GM21576 (cell line): ENCODE measurements at regions not wholly inside any gene's neighbourhood (a gene's known extent, or its start where the extent isn't known, plus 50 kb on each side); places are given as distances from the start of the nearest gene placed in this dataset.
"Not testable (repeated sequence)": the region's sequence is repeated elsewhere in the genome, so short reads cannot be mapped to it uniquely, and the experiment has no call there.

Experiments used
- ATAC-seq: cut with Tn5 transposase; IDR thresholded peaks from one replicate; pipeline ENCODE4 v1.9.1; 2021; ENCODE audit warnings: mild to moderate bottlenecking, moderate library complexity; ENCODE audit not compliant: unreplicated experiment

- ATAC-seq = no peak
These were observed 551.2 kb upstream of the ANKRD30A start for GRCh38 chr10:36574207-36574606.

DNA sequence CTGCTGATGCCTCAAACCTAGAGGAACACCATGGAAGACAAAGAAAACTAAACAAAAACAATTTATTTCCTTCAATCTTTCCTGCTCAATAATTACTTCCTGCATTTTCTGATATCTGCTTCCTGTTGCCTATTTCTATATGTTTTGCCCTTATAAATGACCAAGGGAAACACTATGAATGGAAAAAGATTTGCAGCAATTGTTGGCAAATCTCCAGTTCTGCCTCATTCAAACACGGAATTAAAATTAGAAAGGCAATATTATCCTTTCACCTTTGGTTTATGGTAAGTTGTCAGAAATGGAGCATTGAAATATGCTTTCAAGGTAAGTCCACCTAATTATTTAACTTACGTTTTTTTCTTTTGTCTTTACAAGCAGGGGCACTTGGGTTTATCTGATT lies 552.2 kb upstream of the ANKRD30A start:
- no peak for ATAC-seq

DNA sequence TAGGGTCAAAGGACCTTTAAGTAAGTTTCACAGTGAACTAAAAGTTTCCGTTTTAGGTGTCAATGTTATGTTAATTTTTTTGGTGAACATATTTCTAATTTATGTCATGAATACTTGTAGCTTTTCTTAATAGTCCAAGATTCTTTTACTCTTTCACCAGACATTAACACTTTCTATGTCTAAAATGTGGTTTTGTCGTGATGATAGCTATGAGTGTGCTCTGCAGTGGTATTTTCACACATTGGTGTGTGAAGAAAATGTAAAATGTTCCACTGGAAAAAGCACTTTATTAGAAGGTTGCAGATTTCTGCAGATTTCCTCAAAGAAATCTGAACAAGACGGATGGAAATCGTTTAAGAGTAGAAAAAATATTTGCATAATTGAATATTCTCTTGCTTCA lies 561.0 kb upstream of the ANKRD30A start:
- ATAC-seq = no peak

DNA sequence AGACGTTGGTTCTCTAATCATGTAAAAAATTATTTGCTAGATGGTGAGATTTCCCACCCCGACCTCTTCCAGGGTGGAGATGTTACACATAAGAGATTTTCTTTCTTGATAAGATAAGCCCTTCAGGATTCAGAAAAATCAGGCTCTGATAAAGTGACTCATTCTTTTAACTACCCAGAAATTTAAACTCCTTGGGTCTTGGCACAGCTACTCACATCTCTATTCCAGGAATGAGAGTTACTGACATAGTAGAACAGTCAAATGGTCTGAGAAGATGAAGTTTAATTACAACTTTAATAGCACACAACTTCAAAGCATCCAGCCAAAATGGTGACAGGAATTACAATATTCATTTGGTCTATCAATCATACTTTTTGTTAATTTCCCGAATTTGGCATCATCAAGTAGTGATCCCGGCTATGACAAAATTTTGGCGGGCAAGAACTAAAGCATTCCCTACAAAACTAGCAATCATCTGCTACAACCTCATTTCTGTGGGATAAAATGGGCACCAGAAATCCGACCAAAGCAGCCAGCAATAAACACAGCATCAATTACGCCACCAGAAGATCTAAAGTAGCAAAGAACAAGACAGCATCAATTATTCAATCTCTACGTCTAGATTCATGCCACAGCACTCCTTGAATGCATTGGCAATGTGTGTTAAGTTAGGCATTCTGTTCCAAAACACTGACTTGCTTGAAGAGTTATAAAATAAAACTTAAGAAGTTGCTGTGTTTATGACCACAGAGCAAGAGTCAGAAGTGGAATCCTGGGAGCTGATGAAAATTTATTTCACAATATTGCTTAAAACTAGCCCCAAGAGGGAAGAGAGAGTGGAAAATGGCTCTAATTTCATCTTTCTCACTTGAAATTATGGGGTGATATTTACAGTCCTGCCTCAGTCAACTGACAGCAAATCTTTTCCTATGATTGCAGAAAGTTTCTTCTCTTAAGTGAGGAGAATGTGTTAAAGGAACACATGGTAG lies 565.7 kb upstream of the ANKRD30A start:
- ATAC-seq = no peak

- no peak for ATAC-seq
These were observed 568.9 kb upstream of the ANKRD30A start for GRCh38 chr10:36556468-36556867.

DNA sequence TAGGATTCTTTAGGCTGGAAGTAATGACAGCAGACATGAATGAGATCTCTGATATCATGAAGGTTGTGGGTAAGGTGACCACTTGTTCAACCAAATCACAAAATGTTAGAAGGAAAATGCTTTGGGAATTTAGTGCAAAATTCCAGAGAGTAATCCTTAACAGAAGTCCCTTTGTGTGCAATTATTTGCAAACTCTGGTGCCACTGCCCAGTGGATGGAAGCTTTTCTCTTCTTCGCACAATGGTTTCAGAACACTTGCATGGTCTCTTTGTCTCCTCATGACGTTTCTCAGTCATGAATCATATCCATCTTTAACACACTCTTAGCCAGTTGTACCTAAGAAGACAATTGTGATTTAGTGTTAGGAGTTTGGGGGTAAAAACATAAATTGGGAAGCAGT lies 570.4 kb upstream of the ANKRD30A start:
- ATAC-seq = no peak

DNA sequence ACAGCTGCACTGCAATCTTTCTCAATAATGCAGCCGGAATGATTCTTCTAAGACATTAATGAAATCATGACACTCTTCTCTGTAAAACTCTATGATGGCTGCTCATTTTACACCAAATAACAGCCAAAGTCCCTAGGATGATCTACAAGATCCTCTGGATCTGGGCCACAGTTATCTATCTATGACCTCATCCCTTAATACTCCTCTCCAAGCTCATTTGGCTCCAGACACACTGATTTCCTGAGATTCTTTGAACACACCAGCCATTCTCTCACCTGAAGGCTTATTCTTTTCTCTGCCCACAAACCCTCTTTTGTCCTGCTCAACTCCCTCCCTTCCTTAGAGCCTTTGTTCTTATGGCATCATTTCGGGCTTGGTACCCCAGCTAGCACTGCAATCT lies 577.4 kb upstream of the ANKRD30A start:
- no peak for ATAC-seq

- ATAC-seq = no peak
These were observed 582.9 kb upstream of the ANKRD30A start for GRCh38 chr10:36542493-36542892.

GRCh38 chr10:36540611-36541010 lies 584.8 kb upstream of the ANKRD30A start:
- no peak for ATAC-seq

GRCh38 chr10:36538953-36539586 lies 586.3 kb upstream of the ANKRD30A start:
- ATAC-seq = no peak

- ATAC-seq = peak; percentile 96
These were observed 590.9 kb upstream of the ANKRD30A start for GRCh38 chr10:36534471-36535002.

DNA sequence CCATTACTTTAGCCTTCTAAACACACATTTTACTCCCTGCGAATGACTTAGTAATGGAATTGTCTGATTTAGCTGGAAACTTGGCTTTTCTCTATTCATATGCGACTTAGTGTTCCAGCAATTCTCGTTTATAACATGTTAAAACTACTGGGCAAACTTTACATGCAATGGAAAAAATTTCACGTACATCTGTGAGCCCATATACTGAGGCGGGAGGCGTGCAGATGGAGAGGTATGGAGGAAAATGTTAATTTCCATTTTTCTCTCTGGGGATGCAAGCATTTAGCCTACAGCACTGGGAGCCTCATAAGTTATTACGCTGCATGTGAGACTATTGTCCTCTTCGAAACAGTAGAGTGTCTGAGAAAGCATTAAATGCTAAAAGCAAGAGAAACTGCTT lies 591.5 kb upstream of the ANKRD30A start:
- ATAC-seq = no peak

GRCh38 chr10:36533316-36533715 lies 592.1 kb upstream of the ANKRD30A start:
- no peak for ATAC-seq

DNA sequence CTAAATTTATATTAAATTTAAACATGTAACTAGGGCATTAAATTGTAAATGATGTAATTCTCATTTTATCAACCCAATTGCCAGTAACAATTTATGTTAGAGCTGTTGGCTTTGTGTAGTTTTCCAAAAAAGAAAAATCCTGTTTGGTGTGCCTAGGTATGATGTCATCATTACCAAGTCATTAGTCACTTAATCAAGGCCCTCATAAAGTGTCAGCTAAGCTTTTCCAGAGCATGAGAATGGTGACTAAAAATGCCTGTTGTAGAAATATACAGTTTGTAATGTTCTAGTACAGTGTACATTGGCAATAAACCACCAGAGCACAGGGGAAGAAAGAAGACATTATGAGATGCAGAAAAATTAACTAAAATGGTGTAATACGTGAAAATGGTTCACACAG lies 593.8 kb upstream of the ANKRD30A start:
- ATAC-seq = no peak

DNA sequence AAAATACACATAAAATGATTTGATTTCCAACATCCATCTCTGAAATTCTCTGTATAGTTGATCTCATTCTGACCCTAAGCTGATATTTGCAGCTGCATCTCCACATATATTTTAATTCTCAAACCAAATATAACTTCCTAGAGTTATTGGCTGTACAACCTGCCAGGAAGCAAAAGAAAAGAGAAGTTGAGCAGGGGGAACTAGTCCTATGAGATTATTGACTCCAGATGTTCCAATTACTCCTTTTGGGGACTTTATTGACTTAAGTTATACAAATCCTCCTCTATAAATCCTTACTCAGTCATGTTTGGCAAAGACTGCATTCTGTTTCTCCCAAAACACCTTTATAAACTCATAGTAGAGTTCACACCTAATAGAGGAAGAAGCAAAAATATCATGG lies 599.4 kb upstream of the ANKRD30A start:
- ATAC-seq = no peak

GRCh38 chr10:36524126-36524525 lies 601.3 kb upstream of the ANKRD30A start:
- ATAC-seq = not testable (repeated sequence)

DNA sequence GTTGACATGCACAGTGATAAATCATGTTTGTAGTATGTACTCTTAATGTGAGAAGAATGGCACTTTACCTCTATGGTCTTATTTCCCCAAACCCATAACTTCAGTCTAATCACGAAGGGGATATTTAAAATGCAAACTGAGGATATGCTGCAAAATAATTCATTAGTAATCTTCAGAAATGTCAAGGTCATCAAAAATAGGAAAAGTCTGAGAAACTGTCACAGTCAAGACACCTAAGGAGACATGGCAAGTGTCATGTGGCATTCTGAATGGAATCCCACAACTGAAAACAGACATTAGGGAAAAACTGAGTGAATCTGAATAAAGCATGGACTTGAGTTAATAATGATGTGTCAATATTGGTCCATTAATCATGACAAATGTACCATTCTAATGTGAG lies 605.5 kb upstream of the ANKRD30A start:
- ATAC-seq = no peak

GRCh38 chr10:36516281-36516680 lies 609.1 kb upstream of the ANKRD30A start:
- no peak for ATAC-seq

DNA sequence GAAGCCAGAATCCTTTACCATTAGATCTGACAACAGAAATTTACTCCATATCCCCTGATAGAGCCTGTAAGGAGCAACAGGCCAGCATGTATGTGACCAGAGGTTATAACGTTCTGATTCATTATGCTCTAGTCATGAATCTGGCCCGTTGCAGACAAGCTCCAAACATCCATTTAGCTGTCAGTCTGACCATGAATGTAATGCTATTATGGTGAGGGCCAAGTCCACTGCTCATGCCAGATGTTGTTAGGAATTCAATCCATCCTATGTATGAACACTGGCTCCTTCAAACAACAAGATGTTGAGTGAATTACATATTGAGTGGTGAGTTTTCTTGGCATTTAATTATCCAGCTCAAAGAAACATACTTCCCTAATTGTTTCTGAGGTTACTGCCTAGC lies 610.1 kb upstream of the ANKRD30A start:
- ATAC-seq = no peak

GRCh38 chr10:36507715-36508114 lies 617.7 kb upstream of the ANKRD30A start:
- no peak for ATAC-seq

DNA sequence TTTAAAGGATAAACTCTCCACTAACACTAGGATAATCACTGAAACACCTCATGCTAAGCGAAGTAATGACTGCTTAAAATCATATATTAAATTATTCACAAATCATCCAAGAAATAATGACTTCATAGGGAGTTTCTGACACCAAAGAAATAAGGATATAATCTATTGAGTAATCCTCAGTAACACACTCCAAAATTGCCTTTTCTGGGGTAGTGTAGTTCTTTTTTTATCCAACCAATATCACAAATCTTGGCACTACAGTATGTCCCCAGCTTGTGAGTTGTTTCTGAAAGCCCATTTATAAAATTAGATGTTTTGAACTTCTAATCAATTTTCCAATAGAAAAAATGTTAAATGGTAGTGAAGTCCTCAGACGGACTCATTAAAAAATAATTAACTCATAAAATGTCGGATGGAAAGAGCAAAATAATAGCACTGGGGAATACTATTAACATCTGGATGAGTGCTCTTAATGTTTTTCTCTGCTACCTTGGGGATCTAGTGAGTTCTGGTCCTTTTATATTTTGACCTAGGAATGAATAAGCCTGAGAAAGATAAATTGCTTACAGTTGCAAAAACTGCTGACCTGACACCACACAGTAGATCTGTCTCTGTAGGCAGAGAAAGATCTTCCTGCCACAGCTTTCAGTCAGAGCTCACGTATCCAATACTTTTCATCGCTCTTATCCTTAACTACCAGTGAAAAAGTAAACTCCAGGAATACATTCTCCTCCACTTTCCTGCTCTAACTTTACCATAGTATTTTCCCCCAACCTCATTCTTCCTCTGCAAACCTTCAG lies 618.5 kb upstream of the ANKRD30A start:
- ATAC-seq = no peak
